ENCODE measurements at regions not wholly inside any gene's neighbourhood (a gene's known extent, or its start where the extent isn't known, plus 50 kb on each side); places are given as distances from the start of the nearest gene placed in this dataset.

GRCh38 chr14:86897704-86898513, 1095.1 kb downstream of the GALC start (continued):
- TF ChIP-seq ZNF691 (CRISPR knock-in tag; IDR thresholded peaks at IDR 0.05; ENCODE audit: borderline replicate concordance, low read depth) (no peak), SRSF4 (IDR thresholded peaks at IDR 0.05; ENCODE audit: low read depth, low read length, poor library complexity, severe bottlenecking) (no peak), ZNF496 (CRISPR knock-in tag; IDR thresholded peaks at IDR 0.05; ENCODE audit: insufficient replicate concordance) (no peak), HINFP (CRISPR knock-in tag; IDR thresholded peaks at IDR 0.05; ENCODE audit: low read depth) (no peak), BCL3 (CRISPR knock-in tag; IDR thresholded peaks at IDR 0.05) (no peak), ZNF282 (IDR thresholded peaks at IDR 0.05; ENCODE audit: partially characterized antibody) (no peak), ZSCAN21 (CRISPR knock-in tag; IDR thresholded peaks at IDR 0.05; ENCODE audit: borderline replicate concordance) (peak; percentile 33; the same call in 1 of the 2 replicates), ZNF557 (CRISPR knock-in tag; IDR thresholded peaks at IDR 0.05) (no peak), ATF1 (CRISPR knock-in tag; IDR thresholded peaks at IDR 0.05) (0 out of 2 replicates have a peak, but pooled peaks have one; percentile 42), ZNF644 (CRISPR knock-in tag; IDR thresholded peaks at IDR 0.05; ENCODE audit: low read depth) (peak; percentile 45; the same call in 1 of the 2 replicates), MTA3 (CRISPR knock-in tag; IDR thresholded peaks at IDR 0.05) (no peak), ZFP1 (CRISPR knock-in tag; IDR thresholded peaks at IDR 0.05) (0 out of 2 replicates have a peak, but pooled peaks have one; percentile 23), ZNF251 (CRISPR knock-in tag; IDR thresholded peaks at IDR 0.05) (no peak), ELF3 (CRISPR knock-in tag; IDR thresholded peaks at IDR 0.05) (peak; percentile 63), ZNF879 (CRISPR knock-in tag; IDR thresholded peaks at IDR 0.05) (no peak), REPIN1 (CRISPR knock-in tag; IDR thresholded peaks at IDR 0.05; ENCODE audit: borderline replicate concordance, low read depth) (peak; percentile 64; the same call in 1 of the 2 replicates)
- TF ChIP-seq, protein P1, sequence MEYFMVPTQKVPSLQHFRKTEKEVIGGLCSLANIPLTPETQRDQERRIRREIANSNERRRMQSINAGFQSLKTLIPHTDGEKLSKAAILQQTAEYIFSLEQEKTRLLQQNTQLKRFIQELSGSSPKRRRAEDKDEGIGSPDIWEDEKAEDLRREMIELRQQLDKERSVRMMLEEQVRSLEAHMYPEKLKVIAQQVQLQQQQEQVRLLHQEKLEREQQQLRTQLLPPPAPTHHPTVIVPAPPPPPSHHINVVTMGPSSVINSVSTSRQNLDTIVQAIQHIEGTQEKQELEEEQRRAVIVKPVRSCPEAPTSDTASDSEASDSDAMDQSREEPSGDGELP (IDR thresholded peaks at IDR 0.05; ENCODE audit: borderline replicate concordance, low read depth), result no peak
- TF ChIP-seq, protein P2, sequence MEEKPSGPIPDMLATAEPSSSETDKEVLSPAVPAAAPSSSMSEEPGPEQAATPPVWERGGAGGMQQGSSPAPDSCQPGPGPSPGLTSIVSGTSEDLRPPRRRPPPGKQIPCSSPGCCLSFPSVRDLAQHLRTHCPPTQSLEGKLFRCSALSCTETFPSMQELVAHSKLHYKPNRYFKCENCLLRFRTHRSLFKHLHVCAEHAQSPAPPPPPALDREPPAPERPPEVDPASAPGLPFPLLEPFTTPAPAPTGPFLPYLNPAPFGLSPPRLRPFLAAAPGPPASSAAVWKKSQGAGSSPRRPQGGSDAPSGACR (CRISPR knock-in tag; IDR thresholded peaks at IDR 0.05), result peak; percentile 24; the same call in 1 of the 2 replicates
- TF ChIP-seq, protein P3, sequence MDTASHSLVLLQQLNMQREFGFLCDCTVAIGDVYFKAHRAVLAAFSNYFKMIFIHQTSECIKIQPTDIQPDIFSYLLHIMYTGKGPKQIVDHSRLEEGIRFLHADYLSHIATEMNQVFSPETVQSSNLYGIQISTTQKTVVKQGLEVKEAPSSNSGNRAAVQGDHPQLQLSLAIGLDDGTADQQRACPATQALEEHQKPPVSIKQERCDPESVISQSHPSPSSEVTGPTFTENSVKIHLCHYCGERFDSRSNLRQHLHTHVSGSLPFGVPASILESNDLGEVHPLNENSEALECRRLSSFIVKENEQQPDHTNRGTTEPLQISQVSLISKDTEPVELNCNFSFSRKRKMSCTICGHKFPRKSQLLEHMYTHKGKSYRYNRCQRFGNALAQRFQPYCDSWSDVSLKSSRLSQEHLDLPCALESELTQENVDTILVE (CRISPR knock-in tag; IDR thresholded peaks at IDR 0.05), result 0 out of 2 replicates have a peak, but pooled peaks have one; percentile 27
